GM12873 (cell line): ENCODE measurements at regions not wholly inside any gene's neighbourhood (a gene's known extent, or its start where the extent isn't known, plus 50 kb on each side); places are given as distances from the start of the nearest gene placed in this dataset.

ENCODE experiments used
- TF ChIP-seq, protein P1 (sequence below): IDR thresholded peaks from 2 replicates; pipeline ENCODE4 v1.5.1; 2012; ENCODE audit warnings: low read depth, mild to moderate bottlenecking, moderate library complexity, low read length, control low read depth; ENCODE audit not compliant: insufficient read depth; ENCODE audit errors: missing control alignments

DNA sequence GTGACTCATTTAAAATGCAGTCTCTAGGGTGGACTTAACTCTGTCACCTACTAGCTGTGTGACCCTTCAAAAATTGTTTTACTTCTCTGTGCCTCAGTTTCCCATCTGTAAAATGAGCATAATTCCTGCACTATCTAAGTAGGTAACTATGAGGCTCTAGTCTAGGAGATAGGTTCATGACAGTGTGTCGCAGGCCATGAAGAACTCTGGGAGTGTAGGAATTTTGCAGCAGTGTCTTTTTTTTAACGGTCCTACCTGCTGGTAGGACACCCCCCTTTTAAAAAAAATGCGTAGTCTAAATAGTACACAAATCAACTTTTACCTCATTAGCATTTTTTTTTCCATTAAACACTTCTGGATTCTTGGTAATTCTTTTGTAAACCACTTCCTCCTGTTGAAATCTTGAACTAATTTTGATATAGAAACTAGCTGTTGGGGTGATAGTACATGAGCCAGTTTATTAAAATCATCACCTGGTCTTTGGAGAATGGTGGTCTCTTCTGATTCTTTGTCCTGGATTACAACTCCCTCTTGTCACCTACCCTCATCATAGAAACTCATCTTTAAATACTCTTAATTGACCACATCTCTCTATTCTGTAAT is 86.0 kb upstream of the SLC38A2 start:
- TF ChIP-seq, protein P1, sequence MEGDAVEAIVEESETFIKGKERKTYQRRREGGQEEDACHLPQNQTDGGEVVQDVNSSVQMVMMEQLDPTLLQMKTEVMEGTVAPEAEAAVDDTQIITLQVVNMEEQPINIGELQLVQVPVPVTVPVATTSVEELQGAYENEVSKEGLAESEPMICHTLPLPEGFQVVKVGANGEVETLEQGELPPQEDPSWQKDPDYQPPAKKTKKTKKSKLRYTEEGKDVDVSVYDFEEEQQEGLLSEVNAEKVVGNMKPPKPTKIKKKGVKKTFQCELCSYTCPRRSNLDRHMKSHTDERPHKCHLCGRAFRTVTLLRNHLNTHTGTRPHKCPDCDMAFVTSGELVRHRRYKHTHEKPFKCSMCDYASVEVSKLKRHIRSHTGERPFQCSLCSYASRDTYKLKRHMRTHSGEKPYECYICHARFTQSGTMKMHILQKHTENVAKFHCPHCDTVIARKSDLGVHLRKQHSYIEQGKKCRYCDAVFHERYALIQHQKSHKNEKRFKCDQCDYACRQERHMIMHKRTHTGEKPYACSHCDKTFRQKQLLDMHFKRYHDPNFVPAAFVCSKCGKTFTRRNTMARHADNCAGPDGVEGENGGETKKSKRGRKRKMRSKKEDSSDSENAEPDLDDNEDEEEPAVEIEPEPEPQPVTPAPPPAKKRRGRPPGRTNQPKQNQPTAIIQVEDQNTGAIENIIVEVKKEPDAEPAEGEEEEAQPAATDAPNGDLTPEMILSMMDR, result no peak

DNA sequence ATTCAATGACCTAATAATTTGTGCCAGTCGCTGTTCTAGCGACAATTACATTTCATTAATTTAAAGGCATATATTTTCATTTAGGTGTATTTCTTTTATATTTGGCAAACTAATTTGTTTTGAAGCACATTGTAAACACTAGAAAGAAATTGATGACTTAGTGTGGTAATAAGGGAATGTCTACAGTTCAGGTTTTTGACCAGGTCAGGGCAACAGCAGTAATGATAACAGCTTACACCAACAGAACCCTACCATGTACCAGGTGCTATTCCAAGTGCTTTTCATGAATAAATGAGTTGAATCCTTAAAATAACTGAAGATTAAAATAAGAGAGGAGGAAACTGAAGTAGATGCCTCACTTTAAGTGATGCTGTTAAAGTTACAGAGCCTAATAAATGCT is 85.4 kb upstream of the SLC38A2 start:
- TF ChIP-seq, protein P1, result no peak

DNA sequence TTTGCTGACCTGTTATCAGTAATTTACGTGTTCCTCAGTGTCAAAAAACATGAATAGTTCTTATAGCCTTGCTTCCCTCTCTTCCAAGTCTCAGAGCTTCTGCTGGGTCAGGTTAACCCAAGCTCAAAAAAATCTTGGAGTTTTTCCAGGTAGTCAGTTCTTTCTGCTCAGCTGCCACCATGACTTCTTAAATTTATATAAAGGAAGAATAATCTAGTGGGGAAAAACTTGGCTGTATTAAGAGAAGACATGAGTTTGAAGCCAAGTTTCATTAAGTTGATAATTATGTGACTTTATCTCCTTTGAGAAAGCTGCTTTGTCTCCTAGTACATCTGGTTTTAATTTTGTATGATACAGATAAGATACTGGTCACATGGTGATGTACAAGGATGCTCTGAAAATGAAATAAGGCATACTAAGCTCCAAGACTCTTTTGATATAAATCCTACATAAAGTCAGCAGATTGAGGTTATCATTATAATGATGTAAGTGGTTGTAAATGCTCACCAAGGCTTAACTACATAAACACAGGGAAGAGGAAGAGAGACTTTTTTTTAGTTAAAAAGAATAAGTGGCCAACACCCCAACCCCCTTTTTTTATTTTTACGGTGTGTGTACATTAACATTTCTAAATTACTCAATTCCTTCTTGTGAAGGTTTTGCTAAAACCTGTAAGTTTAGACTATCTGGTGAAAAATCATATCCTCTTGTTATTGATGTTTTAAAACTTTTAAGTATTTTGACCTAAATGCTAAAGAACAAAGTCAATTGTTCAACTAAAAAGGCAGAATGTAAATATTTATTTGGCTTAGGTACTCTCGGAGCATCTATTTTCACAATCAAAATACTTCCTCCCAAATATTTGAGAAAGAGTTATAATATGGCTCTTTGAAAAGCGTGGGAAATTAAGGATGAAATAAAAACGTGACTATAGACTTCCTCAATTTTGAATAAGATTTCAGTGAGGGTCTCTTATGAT is 84.1 kb upstream of the SLC38A2 start:
- TF ChIP-seq, protein P1, result no peak

DNA sequence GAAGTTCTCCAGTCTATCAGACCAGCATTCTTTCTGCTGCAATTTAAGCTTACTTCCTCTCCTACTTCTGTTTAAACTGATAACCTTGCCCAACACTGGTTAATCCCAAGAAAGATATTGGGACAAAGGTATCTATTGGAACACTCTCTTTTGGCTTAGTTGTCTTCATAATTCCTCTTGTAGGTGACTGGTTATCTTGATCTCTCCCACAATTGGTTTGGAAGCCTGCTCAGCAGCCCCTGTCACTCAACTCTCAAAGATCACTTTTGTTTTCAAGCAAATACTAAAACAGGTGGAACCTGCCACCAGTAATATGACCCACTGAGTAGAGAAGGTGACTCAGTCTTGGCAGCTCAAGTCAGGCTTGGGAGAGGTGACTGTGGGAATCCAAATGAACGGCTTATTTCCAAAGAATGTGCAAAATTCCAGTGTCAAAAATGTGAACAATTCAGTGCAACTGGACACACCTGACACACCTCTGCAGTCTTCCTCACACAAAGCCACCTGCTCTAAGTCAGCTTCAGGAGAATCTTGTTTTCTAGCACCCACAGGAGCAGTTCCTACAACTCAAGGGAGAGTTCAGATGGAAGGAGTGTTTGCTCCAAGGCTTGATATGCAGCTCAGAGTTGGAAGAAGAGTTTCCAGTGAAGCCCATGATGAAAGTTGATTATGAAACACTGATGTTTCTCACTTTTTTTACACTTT is 83.2 kb upstream of the SLC38A2 start:
- TF ChIP-seq, protein P1, result no peak

DNA sequence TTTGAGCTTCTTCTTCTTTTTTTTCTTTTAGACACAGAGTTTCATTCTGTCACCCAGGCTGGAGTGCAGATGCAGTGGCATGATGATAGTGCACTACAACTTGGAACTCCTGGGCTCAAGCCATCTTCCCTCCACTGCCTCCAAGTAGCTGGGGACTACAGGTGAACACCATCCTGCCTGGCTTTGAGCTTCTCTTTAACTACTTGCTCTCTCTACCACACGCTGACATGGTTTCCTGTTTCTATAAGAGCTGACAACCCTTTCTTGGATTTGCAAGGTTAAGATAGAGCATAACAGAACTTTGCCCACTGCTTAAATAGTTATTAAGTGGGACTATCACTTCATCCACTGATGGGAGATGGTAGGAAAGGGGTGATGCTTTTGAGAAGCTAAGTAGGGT is 82.4 kb upstream of the SLC38A2 start:
- TF ChIP-seq, protein P1, result no peak

DNA sequence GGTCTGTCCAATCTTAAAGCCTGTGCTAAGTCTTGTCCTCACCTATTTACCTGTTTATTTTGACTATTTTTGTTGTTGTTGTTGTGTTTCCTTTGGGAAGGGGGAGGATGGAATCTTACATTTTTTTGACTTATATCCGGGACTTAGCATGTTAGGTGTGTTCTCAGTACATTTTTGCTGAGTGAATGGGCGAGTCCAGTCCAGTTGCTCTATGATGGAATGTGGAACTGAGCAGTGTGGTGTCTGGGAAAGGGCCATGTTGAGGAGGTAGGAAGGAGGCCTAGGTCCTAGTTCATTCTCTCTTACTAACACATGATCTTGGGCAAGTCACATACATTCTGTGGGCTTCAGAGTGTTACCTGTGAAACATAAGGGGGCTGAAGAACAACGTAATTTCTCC is 80.9 kb upstream of the SLC38A2 start:
- TF ChIP-seq, protein P1, result no peak

DNA sequence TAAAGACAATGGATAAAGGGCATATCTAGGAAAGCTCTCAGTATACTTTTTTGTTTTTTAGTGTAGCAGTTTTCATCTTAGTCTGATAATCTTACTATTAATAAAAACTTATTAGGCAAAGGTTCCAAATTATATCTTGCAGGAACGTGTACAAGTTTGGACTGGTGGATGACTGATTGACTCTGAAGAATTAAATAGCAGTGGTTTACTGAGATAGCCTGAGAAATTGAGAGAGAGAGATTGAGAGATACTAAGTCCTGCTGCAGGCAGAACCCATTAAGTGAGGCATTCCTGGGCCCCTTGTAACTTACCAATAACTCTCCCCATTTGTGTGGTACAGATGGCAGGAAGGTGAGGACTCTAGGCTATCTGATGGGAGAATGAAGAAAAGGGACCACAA is 80.2 kb upstream of the SLC38A2 start:
- TF ChIP-seq, protein P1, result no peak
